SK-N-SH (cell line): ENCODE measurements at regions not wholly inside any gene's neighbourhood (a gene's known extent, or its start where the extent isn't known, plus 50 kb on each side); places are given as distances from the start of the nearest gene placed in this dataset.

ENCODE experiments used
- CTCF ChIA-PET: fragments of 300-600, 350-600 bp; formaldehyde crosslinking; extraction: SDS; loops from one replicate; lab custom pipeline; 2021; lab: Yijun Ruan, JAX
- POLR2A ChIA-PET: fragments of 350-600 bp; sonication (Branson Sonifier 250); formaldehyde crosslinking; extraction: SDS; loops from one replicate; lab custom pipeline; 2020; ENCODE audit warnings: antibody characterized with exemption, inconsistent platforms; lab: Yijun Ruan, JAX
- DNase-seq: peaks from one replicate; pipeline ENCODE4 v3.0.0; 2012
- H2AFZ ChIP-seq: fragments of 200-600 bp; sonication (generic); 2 replicates; pipeline ENCODE4 v1.8.1; 2016; ENCODE audit warnings: antibody characterized with exemption, mild to moderate bottlenecking, low read depth
- H3F3A ChIP-seq: fragments of 200-600 bp; sonication (generic); replicated peaks from 2 replicates; pipeline ENCODE3; 2016; ENCODE audit warnings: antibody characterized with exemption, mild to moderate bottlenecking; ENCODE audit not compliant: insufficient read depth
- H3K27ac ChIP-seq, 2 experiments: fragments of 200-500 bp in 1 of 2; fragments of 200-600 bp in 1 of 2; sonication (Bioruptor generic) in 1 of 2; sonication (generic), shearing (Covaris generic) in 1 of 2; 2 replicates each; pipeline versions ENCODE4 v1.5.1 to v1.6.1; 2014 to 2016; ENCODE audit warnings: low read depth in 2 of 2, inconsistent platforms in 1 of 2, low read length in 1 of 2, mild to moderate bottlenecking in 1 of 2, mixed read lengths in 1 of 2
- H3K27me3 ChIP-seq: fragments of 200-600 bp; sonication (generic), shearing (Covaris generic); 2 replicates; pipeline ENCODE4 v1.6.1; 2016; ENCODE audit warnings: mixed run types; ENCODE audit not compliant: insufficient read depth
- H3K36me3 ChIP-seq, 2 experiments: fragments of 200-500 bp in 1 of 2; fragments of 200-600 bp in 1 of 2; sonication (Bioruptor generic) in 1 of 2; sonication (generic) in 1 of 2; replicated peaks in 1 of 2; 2 replicates each; pipeline versions ENCODE3 to v1.5.1; 2014 to 2016; ENCODE audit warnings: low read length in 1 of 2, mild to moderate bottlenecking in 1 of 2; ENCODE audit not compliant: insufficient read depth in 2 of 2, control insufficient read depth in 1 of 2
- H3K4me1 ChIP-seq, 2 experiments: fragments of 200-500 bp in 1 of 2; fragments of 200-600 bp in 1 of 2; sonication (Bioruptor generic) in 1 of 2; sonication (generic), shearing (Covaris generic) in 1 of 2; 2 replicates each; pipeline versions ENCODE4 v1.5.1 to v1.6.1; 2014 to 2016; ENCODE audit warnings: low read depth in 1 of 2, low read length in 1 of 2, mixed run types in 1 of 2; ENCODE audit not compliant: insufficient read depth in 2 of 2, control insufficient read depth in 1 of 2
- H3K4me2 ChIP-seq: fragments of 200-600 bp; sonication (generic), shearing (Covaris generic); 2 replicates; pipeline ENCODE4 v1.6.1; 2017; ENCODE audit warnings: mixed run types
- H3K4me3 ChIP-seq, 2 experiments: fragments of 200-500 bp in 1 of 2; fragments of 200-600 bp in 1 of 2; sonication (Bioruptor generic) in 1 of 2; sonication (generic), shearing (Covaris generic) in 1 of 2; 2 replicates each; pipeline versions ENCODE4 v1.5.1 to v1.8.1; 2014 to 2016; ENCODE audit warnings: low read depth in 2 of 2, inconsistent platforms in 1 of 2, low read length in 1 of 2, mild to moderate bottlenecking in 1 of 2, mixed read lengths in 1 of 2, moderate library complexity in 1 of 2
- H3K79me2 ChIP-seq: fragments of 200-600 bp; sonication (generic); 2 replicates; pipeline ENCODE4 v1.8.1; 2017; ENCODE audit warnings: mild to moderate bottlenecking; ENCODE audit not compliant: insufficient read depth
- H3K9ac ChIP-seq: fragments of 200-600 bp; sonication (generic); 2 replicates; pipeline ENCODE4 v1.6.1; 2017; ENCODE audit warnings: mixed run types
- H3K9me2 ChIP-seq: fragments of 200-600 bp; sonication (generic); 2 replicates; pipeline ENCODE4 v1.6.1; 2017; ENCODE audit warnings: mixed run types
- H3K9me3 ChIP-seq: fragments of 200-600 bp; sonication (generic); 2 replicates; pipeline ENCODE4 v1.6.1; 2017; ENCODE audit warnings: mixed run types, mild to moderate bottlenecking, moderate library complexity
- H4K20me1 ChIP-seq: fragments of 200-600 bp; sonication (generic); 2 replicates; pipeline ENCODE4 v1.6.1; 2017; ENCODE audit warnings: mild to moderate bottlenecking, mixed run types; ENCODE audit not compliant: insufficient read depth
- CTCF ChIP-seq: fragments of 200-600 bp; sonication (generic); IDR thresholded peaks from 2 replicates; pipeline ENCODE4 v1.6.1; 2017; ENCODE audit warnings: antibody characterized with exemption, mild to moderate bottlenecking, moderate library complexity
- ELF1 ChIP-seq: IDR thresholded peaks from 2 replicates; pipeline ENCODE4 v1.4.0; 2012
- EZH2phosphoT487 ChIP-seq: fragments of 200-600 bp; sonication (generic); IDR thresholded peaks from 2 replicates; pipeline ENCODE4 v1.6.1; 2017; ENCODE audit warnings: low read depth, mixed run types, mild to moderate bottlenecking, antibody characterized with exemption, moderate library complexity, borderline replicate concordance
- FOSL2 ChIP-seq: IDR thresholded peaks from 2 replicates; pipeline ENCODE4 v1.4.0; 2012; ENCODE audit warnings: low read depth, mild to moderate bottlenecking, moderate library complexity, borderline replicate concordance
- GABPA ChIP-seq: IDR thresholded peaks from 2 replicates; pipeline ENCODE4 v1.4.0; 2012; ENCODE audit warnings: low read depth, mild to moderate bottlenecking
- JUND ChIP-seq: IDR thresholded peaks from 2 replicates; pipeline ENCODE4 v1.4.0; 2012
- NFIC ChIP-seq: IDR thresholded peaks from 2 replicates; pipeline ENCODE4 v1.4.0; 2012; ENCODE audit warnings: borderline replicate concordance
- NRF1 ChIP-seq: IDR thresholded peaks from 2 replicates; pipeline ENCODE4 v1.6.1; 2012; ENCODE audit warnings: low read depth, mild to moderate bottlenecking, low read length
- PBX3 ChIP-seq: IDR thresholded peaks from 2 replicates; pipeline ENCODE4; 2012
- POLR2AphosphoS5 ChIP-seq: IDR thresholded peaks from 2 replicates; pipeline ENCODE4 v1.6.1; 2012; ENCODE audit warnings: low read depth, low read length
- RAD21 ChIP-seq: IDR thresholded peaks from 2 replicates; pipeline ENCODE4 v1.6.1; 2012; ENCODE audit warnings: mild to moderate bottlenecking, low read length
- RCOR1 ChIP-seq: fragments of 150-350 bp; IDR thresholded peaks from 2 replicates; pipeline ENCODE4 v1.6.1; 2017; ENCODE audit warnings: antibody characterized with exemption, low read length
- SMC3 ChIP-seq: IDR thresholded peaks from 2 replicates; pipeline ENCODE4 v1.6.1; 2012; ENCODE audit warnings: low read depth, low read length, improper control_type of control experiment
- TAF1 ChIP-seq: IDR thresholded peaks from 2 replicates; pipeline ENCODE4 v1.6.1; 2012; ENCODE audit warnings: low read depth, mild to moderate bottlenecking, low read length, moderate library complexity, borderline replicate concordance
- TCF12 ChIP-seq: IDR thresholded peaks from 2 replicates; pipeline ENCODE4 v1.4.0; 2012
- USF1 ChIP-seq: IDR thresholded peaks from 2 replicates; pipeline ENCODE4 v1.4.0; 2012; ENCODE audit warnings: low read depth, borderline replicate concordance
- YY1 ChIP-seq: IDR thresholded peaks from 2 replicates; pipeline ENCODE4 v1.4.0; 2012; ENCODE audit warnings: low read depth, mild to moderate bottlenecking
- WGBS: methylation state at CpG from one replicate; pipeline ENCODE4 v1.1.6; 2017; ENCODE audit warnings: low lambda C conversion rate; 5-methylcytosine and 5-hydroxymethylcytosine counted together
- TF ChIP-seq, protein P1 (sequence below): fragments of 150-350 bp; IDR thresholded peaks from 2 replicates; pipeline ENCODE4 v1.6.1; 2017; ENCODE audit warnings: antibody characterized with exemption, low read length, low read depth, borderline replicate concordance

DNA sequence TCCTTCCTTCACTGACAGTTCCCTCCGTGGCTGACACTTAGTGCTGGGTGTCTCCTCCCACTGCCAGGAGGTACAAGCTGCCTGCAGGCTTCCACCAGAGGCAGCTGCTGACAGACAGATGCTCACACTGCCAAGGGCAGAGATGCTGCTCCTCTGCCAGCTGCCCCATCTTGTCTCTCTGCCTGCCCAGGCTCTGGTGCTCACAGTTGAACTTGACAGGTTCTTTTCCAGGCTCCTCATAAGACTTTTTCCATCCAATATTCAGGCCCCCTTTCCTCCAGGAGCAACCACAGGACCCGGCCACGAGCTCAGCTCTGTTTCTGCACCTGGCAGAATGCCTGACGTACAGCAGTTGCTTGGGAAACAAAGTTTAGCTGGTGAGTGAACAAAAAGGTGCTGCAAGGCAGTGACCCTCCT lies 79.8 kb downstream of the PSMB1 start:
- H2AFZ ChIP-seq: no peak overlapping the region
- no peak for DNase-seq
- no peak overlapping the region for H3K27ac ChIP-seq
- no peaks in the 10 kb centered on the region; the same call in 1 of the 2 replicates for H3K27me3 ChIP-seq
- CTCF ChIA-PET: no interaction called here
- no peaks in the 10 kb centered on the region for H3K79me2 ChIP-seq
- no peak overlapping the region for H3K4me2 ChIP-seq
- peaks cover 0 to 3% of the 10 kb centered on the region in 2 experiments; a peak in 1 of 4 replicates for H3K4me1 ChIP-seq
- TF ChIP-seq SMC3 (no peak), YY1 (no peak), FOSL2 (no peak), EZH2phosphoT487 (no peak), TCF12 (no peak), GABPA (no peak), NRF1 (no peak), CTCF (no peak), RCOR1 (no peak), TAF1 (no peak), USF1 (no peak), ELF1 (no peak), JUND (no peak), PBX3 (no peak), POLR2AphosphoS5 (no peak), RAD21 (no peak), NFIC (no peak)
- TF ChIP-seq, protein P1, sequence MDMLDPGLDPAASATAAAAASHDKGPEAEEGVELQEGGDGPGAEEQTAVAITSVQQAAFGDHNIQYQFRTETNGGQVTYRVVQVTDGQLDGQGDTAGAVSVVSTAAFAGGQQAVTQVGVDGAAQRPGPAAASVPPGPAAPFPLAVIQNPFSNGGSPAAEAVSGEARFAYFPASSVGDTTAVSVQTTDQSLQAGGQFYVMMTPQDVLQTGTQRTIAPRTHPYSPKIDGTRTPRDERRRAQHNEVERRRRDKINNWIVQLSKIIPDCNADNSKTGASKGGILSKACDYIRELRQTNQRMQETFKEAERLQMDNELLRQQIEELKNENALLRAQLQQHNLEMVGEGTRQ: no peak
- TF ChIP-seq, all 33 proteins: peak for 0
- Histone ChIP-seq H3K9me2 (no peaks in the 10 kb centered on the region), H3K4me3 (no peak overlapping the region), H3K36me3 (no peaks in the 10 kb centered on the region), H3F3A (no peaks in the 10 kb centered on the region), H4K20me1 (no peaks in the 10 kb centered on the region), H3K9me3 (no peaks in the 10 kb centered on the region), H3K9ac (no peak overlapping the region)
- 15% methylated on average over 4 of the region's 4 CpGs for WGBS
- POLR2A ChIA-PET: no interaction called here
